ENCODE measurements at regions not wholly inside any gene's neighbourhood (a gene's known extent, or its start where the extent isn't known, plus 50 kb on each side); places are given as distances from the start of the nearest gene placed in this dataset.

DNA sequence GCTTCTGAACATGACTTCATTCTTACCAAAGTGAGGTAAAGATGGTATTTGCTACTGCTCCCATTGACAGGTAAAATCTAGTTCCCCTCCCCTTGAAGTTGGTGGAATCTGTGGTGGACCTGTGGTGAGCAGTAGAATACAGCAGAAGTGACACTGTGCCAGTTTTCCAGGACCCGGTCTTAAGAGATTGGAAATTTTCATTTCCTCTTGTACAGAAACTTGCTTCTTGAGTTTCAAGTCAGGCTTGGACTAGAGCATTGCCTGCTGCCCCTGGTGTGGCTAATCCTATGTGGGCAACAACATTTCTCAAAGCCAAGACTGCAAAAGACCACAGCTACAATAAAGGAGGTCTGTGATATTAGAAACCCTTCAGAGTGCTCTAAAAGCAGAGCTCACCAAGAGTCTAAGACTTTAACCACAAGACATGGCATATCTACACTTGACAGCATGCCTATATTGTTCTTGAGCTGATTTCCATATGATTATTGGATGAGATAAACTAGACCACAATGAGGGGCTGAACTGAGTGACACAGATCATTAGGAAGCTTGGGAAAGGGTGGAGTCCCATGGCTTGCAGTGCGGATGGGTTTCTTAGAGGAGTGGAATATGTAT is 458.1 kb downstream of the BCL11A start:
- TF ChIP-seq, protein P1, sequence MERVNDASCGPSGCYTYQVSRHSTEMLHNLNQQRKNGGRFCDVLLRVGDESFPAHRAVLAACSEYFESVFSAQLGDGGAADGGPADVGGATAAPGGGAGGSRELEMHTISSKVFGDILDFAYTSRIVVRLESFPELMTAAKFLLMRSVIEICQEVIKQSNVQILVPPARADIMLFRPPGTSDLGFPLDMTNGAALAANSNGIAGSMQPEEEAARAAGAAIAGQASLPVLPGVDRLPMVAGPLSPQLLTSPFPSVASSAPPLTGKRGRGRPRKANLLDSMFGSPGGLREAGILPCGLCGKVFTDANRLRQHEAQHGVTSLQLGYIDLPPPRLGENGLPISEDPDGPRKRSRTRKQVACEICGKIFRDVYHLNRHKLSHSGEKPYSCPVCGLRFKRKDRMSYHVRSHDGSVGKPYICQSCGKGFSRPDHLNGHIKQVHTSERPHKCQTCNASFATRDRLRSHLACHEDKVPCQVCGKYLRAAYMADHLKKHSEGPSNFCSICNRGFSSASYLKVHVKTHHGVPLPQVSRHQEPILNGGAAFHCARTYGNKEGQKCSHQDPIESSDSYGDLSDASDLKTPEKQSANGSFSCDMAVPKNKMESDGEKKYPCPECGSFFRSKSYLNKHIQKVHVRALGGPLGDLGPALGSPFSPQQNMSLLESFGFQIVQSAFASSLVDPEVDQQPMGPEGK (CRISPR knock-in tag; IDR thresholded peaks at IDR 0.05; ENCODE audit: borderline replicate concordance), result no peak
- TF ChIP-seq ZC3H10 (CRISPR knock-in tag; IDR thresholded peaks at IDR 0.05) (no peak), ZNF565 (CRISPR knock-in tag; conservative IDR thresholded peaks at IDR 0.05; ENCODE audit: low read depth) (no peak), BACH2 (CRISPR knock-in tag; IDR thresholded peaks at IDR 0.05; ENCODE audit: borderline replicate concordance) (no peak), ARNTL (CRISPR knock-in tag; IDR thresholded peaks at IDR 0.05; ENCODE audit: borderline replicate concordance, low read depth) (no peak), RARB (CRISPR knock-in tag; IDR thresholded peaks at IDR 0.05) (no peak), ZNF8 (CRISPR knock-in tag; IDR thresholded peaks at IDR 0.05) (no peak), TOX (CRISPR knock-in tag; IDR thresholded peaks at IDR 0.05; ENCODE audit: borderline replicate concordance) (no peak), OSR1 (CRISPR knock-in tag; IDR thresholded peaks at IDR 0.05) (no peak), ZNF70 (CRISPR knock-in tag; IDR thresholded peaks at IDR 0.05) (no peak), PPARA (CRISPR knock-in tag; IDR thresholded peaks at IDR 0.05; ENCODE audit: borderline replicate concordance) (no peak), TCF4 (CRISPR knock-in tag; IDR thresholded peaks at IDR 0.05; ENCODE audit: borderline replicate concordance) (no peak), GLIS3 (CRISPR knock-in tag; IDR thresholded peaks at IDR 0.05) (no peak), ZFP30 (CRISPR knock-in tag; IDR thresholded peaks at IDR 0.05) (no peak), ISL1 (CRISPR knock-in tag; IDR thresholded peaks at IDR 0.05) (no peak)
- TF ChIP-seq, protein P2, sequence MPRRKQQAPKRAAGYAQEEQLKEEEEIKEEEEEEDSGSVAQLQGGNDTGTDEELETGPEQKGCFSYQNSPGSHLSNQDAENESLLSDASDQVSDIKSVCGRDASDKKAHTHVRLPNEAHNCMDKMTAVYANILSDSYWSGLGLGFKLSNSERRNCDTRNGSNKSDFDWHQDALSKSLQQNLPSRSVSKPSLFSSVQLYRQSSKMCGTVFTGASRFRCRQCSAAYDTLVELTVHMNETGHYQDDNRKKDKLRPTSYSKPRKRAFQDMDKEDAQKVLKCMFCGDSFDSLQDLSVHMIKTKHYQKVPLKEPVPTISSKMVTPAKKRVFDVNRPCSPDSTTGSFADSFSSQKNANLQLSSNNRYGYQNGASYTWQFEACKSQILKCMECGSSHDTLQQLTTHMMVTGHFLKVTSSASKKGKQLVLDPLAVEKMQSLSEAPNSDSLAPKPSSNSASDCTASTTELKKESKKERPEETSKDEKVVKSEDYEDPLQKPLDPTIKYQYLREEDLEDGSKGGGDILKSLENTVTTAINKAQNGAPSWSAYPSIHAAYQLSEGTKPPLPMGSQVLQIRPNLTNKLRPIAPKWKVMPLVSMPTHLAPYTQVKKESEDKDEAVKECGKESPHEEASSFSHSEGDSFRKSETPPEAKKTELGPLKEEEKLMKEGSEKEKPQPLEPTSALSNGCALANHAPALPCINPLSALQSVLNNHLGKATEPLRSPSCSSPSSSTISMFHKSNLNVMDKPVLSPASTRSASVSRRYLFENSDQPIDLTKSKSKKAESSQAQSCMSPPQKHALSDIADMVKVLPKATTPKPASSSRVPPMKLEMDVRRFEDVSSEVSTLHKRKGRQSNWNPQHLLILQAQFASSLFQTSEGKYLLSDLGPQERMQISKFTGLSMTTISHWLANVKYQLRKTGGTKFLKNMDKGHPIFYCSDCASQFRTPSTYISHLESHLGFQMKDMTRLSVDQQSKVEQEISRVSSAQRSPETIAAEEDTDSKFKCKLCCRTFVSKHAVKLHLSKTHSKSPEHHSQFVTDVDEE (CRISPR knock-in tag; IDR thresholded peaks at IDR 0.05), result no peak
- TF ChIP-seq, protein P3, sequence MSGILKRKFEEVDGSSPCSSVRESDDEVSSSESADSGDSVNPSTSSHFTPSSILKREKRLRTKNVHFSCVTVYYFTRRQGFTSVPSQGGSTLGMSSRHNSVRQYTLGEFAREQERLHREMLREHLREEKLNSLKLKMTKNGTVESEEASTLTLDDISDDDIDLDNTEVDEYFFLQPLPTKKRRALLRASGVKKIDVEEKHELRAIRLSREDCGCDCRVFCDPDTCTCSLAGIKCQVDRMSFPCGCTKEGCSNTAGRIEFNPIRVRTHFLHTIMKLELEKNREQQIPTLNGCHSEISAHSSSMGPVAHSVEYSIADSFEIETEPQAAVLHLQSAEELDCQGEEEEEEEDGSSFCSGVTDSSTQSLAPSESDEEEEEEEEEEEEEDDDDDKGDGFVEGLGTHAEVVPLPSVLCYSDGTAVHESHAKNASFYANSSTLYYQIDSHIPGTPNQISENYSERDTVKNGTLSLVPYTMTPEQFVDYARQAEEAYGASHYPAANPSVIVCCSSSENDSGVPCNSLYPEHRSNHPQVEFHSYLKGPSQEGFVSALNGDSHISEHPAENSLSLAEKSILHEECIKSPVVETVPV (CRISPR knock-in tag; IDR thresholded peaks at IDR 0.05), result no peak
- TF ChIP-seq, protein P4, sequence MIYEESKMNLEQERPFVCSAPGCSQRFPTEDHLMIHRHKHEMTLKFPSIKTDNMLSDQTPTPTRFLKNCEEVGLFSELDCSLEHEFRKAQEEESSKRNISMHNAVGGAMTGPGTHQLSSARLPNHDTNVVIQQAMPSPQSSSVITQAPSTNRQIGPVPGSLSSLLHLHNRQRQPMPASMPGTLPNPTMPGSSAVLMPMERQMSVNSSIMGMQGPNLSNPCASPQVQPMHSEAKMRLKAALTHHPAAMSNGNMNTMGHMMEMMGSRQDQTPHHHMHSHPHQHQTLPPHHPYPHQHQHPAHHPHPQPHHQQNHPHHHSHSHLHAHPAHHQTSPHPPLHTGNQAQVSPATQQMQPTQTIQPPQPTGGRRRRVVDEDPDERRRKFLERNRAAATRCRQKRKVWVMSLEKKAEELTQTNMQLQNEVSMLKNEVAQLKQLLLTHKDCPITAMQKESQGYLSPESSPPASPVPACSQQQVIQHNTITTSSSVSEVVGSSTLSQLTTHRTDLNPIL (CRISPR knock-in tag; IDR thresholded peaks at IDR 0.05; ENCODE audit: low read depth), result no peak
- no peak for ATAC-seq

DNA sequence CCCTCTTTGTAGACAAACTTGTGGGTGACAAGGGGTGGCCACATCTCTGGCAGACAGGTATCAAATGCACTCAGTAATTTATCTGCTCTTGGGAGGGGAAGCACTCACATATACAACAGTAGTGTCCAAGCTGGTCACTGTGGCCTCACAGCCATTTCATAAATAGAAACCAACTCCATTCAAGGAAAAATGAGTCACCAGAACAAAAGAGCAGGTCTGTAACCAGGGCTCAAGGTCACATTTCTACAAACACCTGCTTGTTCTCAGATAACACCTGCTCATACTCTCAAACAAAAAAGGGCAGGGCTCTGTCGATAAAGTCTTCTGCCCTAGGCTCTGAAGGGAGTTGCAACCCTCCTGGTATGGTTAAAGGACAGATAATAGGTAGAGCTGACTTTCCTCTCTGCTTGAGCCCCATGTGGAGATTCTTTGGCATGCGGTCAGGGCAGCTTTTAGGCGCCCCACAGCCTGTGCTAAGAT is 459.0 kb downstream of the BCL11A start:
- TF ChIP-seq CSDC2 (CRISPR knock-in tag; IDR thresholded peaks at IDR 0.05), result no peak
- no peak for TF ChIP-seq TOX (CRISPR knock-in tag; IDR thresholded peaks at IDR 0.05; ENCODE audit: borderline replicate concordance)
- TF ChIP-seq, protein P4 (CRISPR knock-in tag; IDR thresholded peaks at IDR 0.05; ENCODE audit: low read depth), result no peak
- TF ChIP-seq TCF4 (CRISPR knock-in tag; IDR thresholded peaks at IDR 0.05; ENCODE audit: borderline replicate concordance), result no peak
- no peak for TF ChIP-seq ZNF70 (CRISPR knock-in tag; IDR thresholded peaks at IDR 0.05)
- TF ChIP-seq, protein P2 (CRISPR knock-in tag; IDR thresholded peaks at IDR 0.05), result no peak
- TF ChIP-seq, protein P5, sequence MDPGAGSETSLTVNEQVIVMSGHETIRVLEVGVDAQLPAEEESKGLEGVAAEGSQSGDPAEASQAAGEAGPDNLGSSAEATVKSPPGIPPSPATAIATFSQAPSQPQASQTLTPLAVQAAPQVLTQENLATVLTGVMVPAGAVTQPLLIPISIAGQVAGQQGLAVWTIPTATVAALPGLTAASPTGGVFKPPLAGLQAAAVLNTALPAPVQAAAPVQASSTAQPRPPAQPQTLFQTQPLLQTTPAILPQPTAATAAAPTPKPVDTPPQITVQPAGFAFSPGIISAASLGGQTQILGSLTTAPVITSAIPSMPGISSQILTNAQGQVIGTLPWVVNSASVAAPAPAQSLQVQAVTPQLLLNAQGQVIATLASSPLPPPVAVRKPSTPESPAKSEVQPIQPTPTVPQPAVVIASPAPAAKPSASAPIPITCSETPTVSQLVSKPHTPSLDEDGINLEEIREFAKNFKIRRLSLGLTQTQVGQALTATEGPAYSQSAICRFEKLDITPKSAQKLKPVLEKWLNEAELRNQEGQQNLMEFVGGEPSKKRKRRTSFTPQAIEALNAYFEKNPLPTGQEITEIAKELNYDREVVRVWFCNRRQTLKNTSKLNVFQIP (CRISPR knock-in tag; IDR thresholded peaks at IDR 0.05; ENCODE audit: borderline replicate concordance, low read depth), result no peak
- TF ChIP-seq SNAI2 (CRISPR knock-in tag; IDR thresholded peaks at IDR 0.05), result no peak
- TF ChIP-seq BACH2 (CRISPR knock-in tag; IDR thresholded peaks at IDR 0.05; ENCODE audit: borderline replicate concordance), result no peak
- TF ChIP-seq RARB (CRISPR knock-in tag; IDR thresholded peaks at IDR 0.05), result no peak
- TF ChIP-seq ISL1 (CRISPR knock-in tag; IDR thresholded peaks at IDR 0.05), result no peak
- no peak for ATAC-seq
